GM21529 (cell line): ENCODE measurements at regions not wholly inside any gene's neighbourhood (a gene's known extent, or its start where the extent isn't known, plus 50 kb on each side); places are given as distances from the start of the nearest gene placed in this dataset.

Experiments used
- ATAC-seq: cut with Tn5 transposase; IDR thresholded peaks from one replicate; pipeline ENCODE4 v1.9.1; 2021; ENCODE audit not compliant: unreplicated experiment

- no peak for ATAC-seq
Measured at GRCh38 chr10:2870654-2871053, 196.7 kb upstream of the PFKP start.

DNA sequence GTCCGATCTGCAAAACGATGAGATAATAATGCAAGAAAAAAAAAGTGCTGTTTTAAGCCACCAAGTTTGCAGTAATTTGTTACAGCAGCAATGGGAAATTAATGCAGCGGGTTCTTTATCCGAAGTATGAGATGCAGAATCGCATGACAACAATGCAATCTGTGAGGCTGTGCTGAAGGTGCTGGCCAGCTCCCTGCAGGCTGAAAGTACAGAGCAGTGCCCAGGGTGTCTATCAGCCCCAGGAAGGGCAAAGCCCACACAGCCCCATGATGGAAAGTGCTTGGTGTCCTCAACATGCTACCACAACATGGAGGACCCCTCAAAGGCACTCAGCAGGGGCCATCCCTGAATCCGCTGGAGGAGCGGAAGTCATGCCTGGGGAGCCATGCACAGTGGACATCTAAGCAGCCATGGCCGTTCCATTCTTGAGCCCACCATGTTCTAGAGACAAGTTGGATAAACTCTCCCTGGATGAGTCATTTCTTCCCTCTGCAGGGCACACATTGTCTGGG is 199.5 kb upstream of the PFKP start:
- no peak for ATAC-seq

- no peak for ATAC-seq
Measured at GRCh38 chr10:2866569-2866968, 200.8 kb upstream of the PFKP start.

DNA sequence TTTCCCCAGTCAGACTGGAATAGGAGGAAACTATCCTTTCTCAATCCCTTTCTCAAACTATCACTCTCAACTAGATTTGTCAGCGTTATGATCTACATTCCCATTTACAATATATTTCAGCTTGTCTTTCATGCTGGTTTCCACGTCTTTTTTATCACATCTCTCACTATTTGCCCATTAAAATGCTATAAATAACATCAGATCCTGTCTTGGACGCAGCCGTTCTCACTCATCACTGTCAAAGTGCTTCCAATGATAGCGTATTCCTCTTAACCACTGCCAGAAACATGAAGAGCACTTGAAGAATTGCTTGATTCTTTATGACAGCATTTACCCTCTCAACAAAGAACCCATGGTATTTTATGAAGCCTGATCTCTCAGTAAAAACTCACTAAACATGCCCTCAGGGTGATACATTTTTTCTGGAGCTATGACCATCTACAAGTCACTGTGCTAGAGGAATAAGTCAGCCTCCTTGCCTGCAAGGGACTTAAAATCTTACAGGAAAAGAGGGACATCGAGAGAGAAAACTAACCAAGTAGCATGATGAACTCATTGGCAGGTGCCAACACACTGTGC is 205.6 kb upstream of the PFKP start:
- no peak for ATAC-seq

- no peak for ATAC-seq
Measured at GRCh38 chr10:2858452-2858851, 208.9 kb upstream of the PFKP start.

GRCh38 chr10:2856598-2856997 is 210.8 kb upstream of the PFKP start:
- no peak for ATAC-seq

GRCh38 chr10:2852574-2853323 is 214.6 kb upstream of the PFKP start:
- ATAC-seq: no peak

DNA sequence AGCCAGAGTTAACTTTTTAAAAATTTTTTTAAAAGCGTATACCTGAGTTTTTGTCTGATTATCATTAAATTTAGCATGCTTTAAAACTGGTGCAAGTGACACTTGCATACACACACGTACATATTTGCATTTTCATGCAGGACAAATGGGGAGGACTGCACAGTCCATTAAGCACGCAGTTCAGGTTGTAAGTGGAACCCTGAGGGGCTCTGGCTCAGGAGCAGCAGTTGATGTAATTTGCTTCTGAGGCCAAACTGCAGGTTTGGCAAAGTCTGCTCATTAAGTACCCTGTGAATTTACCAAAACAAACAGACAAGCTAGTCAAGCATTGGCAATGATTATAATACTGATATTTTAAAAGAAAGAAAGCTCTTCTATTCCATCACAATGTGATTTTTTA is 215.8 kb upstream of the PFKP start:
- no peak for ATAC-seq

DNA sequence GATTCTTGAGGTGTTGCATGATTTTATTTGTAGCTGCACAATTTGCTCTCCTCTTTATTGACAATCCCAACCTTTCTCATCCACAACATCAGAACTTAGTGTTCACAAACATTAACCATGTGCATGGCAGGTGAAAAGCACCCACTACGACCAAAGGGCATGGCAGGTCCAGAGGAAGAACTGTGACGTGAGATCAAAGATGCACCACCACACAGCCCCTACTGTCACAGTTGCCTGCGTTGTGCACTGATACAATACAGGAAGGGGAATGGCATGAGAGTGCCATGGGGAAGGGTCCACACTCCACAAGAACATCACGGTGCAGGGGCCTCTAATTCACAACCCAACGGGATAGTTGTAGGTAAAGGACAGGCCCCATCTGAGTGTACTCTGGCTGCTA is 217.1 kb upstream of the PFKP start:
- ATAC-seq: no peak

DNA sequence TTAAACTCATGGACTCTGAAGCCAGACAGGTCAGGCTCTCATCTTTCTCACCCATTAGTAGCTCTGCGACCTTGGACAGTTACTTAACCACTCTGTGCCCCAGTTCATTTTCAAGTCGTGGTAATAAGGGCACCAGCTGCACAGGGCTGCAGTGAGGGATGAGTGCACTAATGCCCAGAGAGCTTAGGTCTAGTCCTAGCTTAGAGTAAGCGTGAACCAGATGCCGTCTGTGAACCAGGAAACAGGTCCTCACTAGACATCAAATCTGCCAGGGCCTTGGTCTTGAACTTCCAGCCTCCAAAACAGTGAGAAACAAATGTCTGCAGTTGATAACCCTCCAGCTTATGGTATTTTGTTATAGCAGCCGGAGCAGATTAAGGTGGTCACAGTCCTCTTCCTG is 222.4 kb upstream of the PFKP start:
- ATAC-seq: no peak

DNA sequence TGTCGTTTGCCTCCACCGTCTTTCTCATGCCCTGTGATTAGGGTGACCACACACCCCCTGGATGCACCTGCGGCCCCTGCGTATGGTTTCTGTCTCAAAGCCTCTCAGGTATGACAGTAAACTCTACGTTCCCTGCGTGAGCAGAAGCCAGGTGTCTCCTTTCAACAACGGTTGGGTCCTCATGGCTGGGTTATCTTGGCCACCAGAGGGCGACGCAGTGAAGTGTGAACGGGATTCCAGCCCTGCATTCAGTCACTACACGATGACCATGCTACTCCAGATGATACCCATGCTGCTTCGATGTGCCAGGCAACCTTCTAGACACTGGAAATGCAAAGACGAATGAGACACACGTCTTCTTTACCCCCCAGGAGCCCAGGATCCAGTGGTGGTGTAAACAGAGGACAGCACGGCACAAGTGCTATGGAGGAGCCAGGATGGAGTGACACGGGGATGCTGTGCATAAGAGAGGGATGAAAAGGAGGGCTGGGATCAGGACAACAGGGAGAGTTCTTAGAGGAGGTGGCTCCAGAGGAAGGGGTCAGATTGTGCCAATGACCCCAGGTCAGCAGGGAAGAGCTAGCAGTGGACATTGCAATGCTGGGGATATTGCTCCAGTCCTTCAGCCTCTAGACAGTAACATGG is 228.1 kb upstream of the PFKP start:
- ATAC-seq: no peak

DNA sequence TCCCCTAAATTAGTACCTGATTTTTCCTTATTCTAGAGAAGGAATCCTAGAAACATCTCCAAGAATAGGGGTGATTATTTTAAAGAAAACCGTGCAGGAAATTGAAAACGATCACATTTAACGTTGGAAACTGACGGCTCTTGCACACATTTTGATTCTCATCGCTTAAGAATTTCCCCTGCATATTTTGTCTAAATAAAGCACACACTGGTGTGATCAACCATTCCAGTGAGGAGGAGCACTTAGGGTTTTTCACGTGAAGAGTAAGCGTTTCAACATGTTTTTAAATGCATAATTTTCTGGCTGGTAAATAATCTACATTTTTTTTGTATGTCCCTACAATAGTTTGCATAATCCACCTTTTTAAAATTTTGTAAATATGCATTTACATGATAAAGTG is 229.7 kb upstream of the PFKP start:
- ATAC-seq: no peak

- no peak for ATAC-seq
Measured at GRCh38 chr10:2836921-2837662, 230.3 kb upstream of the PFKP start.

DNA sequence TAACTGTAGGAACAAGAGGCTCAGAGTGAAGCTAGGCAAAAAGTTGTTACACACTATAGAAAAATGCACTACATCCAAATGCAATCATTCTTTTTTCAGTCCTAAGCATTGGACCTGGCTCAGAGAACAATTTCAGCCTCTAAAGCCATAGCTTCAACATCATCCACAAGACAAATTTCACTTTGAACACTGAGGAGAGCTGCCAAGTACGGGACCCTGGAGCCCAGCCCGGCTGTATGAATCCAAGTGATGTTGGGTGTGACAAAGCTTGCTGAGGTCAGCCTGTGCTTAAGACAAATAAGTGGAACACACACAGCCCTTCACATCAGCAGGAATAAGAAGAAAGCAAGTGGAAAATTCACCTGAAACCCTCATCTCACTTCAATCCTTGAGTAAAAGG is 233.1 kb upstream of the PFKP start:
- ATAC-seq: no peak

GRCh38 chr10:2831509-2831908 is 235.8 kb upstream of the PFKP start:
- no peak for ATAC-seq

DNA sequence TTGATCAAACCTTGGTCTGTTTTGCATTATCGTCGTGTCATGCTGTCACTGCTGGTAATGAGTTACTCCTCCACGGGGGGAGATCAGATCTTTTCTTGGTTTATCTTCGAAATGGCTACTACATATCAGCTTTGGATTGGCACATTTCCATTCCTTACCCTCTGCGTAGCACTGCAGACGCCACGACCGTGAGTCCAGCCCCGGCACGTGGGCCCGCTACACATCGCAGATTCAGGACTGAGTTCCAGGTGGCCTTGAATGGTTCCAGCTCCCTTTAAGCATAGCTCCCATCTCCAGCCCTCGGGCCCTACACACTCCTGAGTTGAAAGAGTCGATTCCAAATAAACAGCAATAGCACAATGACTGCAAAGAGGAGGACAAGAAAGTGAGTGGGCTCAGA is 238.6 kb upstream of the PFKP start:
- ATAC-seq: no peak

GRCh38 chr10:2826675-2827074 is 240.7 kb upstream of the PFKP start:
- no peak for ATAC-seq

GRCh38 chr10:2825841-2826240 is 241.5 kb upstream of the PFKP start:
- no peak for ATAC-seq

GRCh38 chr10:2817940-2818636 is 249.3 kb upstream of the PFKP start:
- ATAC-seq: no peak

GRCh38 chr10:2813693-2814092 is 253.7 kb upstream of the PFKP start:
- ATAC-seq: no peak

DNA sequence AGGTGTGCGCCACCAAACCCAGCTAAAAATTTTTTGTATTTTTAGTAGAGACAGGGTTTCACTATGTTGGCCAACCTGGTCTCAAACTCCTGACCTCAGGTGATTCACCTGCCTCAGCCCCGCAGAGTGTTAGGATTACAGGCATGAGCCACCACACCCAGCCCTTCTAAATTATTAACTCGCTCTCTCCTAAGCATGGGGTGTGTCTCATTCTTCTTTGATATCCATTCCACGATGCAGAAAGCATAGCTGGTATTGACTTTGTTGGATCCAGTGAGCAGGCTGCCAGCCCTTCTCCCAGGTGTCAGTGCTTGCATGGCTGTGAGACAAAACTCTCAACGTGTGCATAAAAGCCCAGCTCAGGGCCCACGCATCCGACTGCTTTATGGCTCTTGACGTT is 254.1 kb upstream of the PFKP start:
- ATAC-seq: no peak
